WERI-Rb-1 (cell line): ENCODE measurements at regions not wholly inside any gene's neighbourhood (a gene's known extent, or its start where the extent isn't known, plus 50 kb on each side); places are given as distances from the start of the nearest gene placed in this dataset.

Experiments used
- DNase-seq: peaks from one replicate; pipeline ENCODE4 v3.0.0-alpha.2; 2020
- H3K27ac ChIP-seq: fragments of 250-450 bp; sonication (Bioruptor Pico); 2 replicates; pipeline ENCODE4 v1.5.1; 2020; ENCODE audit warnings: mild to moderate bottlenecking, moderate library complexity
- H3K27me3 ChIP-seq: fragments of 250-450 bp; sonication (Bioruptor Pico); 2 replicates; pipeline ENCODE4 v1.5.1; 2021; ENCODE audit warnings: mild to moderate bottlenecking, low read depth, moderate library complexity; ENCODE audit not compliant: insufficient read depth, severe bottlenecking
- H3K36me3 ChIP-seq: fragments of 250-450 bp; sonication (Bioruptor Pico); 2 replicates; pipeline ENCODE4 v1.5.1; 2020; ENCODE audit warnings: mild to moderate bottlenecking, moderate library complexity
- H3K4me3 ChIP-seq: 2 replicates; pipeline ENCODE4 v1.5.1; 2011; ENCODE audit warnings: low read depth, mild to moderate bottlenecking, control low read depth, low read length
- H3K9me3 ChIP-seq: fragments of 250-450 bp; sonication (Bioruptor Pico); 2 replicates; pipeline ENCODE4 v1.5.1; 2021; ENCODE audit warnings: mild to moderate bottlenecking, moderate library complexity; ENCODE audit not compliant: severe bottlenecking
- TF ChIP-seq, protein P1 (sequence below): IDR thresholded peaks from 2 replicates; pipeline ENCODE4 v1.5.1; 2011; ENCODE audit warnings: low read depth, mild to moderate bottlenecking, control low read depth, inconsistent platforms, low read length

DNA sequence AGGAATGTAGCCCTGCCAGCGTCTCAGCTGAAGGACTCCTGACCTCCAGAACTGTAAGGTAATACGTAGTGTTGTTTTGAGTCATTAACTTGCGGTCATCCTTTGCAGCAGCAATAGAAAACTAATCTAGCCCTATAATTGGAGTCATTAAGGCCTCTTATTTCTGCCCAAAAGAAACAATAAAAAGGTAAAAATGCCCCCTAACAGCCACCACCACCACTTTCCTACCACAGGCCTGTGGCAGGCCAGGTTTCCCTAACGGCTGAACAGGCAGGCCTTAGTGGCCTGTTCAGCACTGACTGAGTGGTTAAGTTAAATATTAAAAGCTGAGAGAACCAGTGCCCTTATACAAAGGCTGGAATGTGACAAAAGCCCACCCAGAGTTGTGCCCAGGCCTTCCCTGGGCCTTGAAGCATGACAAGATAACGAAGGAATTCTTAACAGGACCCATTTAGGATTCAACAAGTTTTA, 286.5 kb upstream of the ERCC4 start:
- Histone ChIP-seq H3K27me3 (peaks cover 22% of the 10 kb centered on the region), H3K27ac (no peak overlapping the region), H3K4me3 (no peak overlapping the region), H3K9me3 (no peaks in the 10 kb centered on the region), H3K36me3 (no peaks in the 10 kb centered on the region)
- TF ChIP-seq, protein P1, sequence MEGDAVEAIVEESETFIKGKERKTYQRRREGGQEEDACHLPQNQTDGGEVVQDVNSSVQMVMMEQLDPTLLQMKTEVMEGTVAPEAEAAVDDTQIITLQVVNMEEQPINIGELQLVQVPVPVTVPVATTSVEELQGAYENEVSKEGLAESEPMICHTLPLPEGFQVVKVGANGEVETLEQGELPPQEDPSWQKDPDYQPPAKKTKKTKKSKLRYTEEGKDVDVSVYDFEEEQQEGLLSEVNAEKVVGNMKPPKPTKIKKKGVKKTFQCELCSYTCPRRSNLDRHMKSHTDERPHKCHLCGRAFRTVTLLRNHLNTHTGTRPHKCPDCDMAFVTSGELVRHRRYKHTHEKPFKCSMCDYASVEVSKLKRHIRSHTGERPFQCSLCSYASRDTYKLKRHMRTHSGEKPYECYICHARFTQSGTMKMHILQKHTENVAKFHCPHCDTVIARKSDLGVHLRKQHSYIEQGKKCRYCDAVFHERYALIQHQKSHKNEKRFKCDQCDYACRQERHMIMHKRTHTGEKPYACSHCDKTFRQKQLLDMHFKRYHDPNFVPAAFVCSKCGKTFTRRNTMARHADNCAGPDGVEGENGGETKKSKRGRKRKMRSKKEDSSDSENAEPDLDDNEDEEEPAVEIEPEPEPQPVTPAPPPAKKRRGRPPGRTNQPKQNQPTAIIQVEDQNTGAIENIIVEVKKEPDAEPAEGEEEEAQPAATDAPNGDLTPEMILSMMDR, result no peak
- no peak for DNase-seq

- DNase-seq, result no peak
- Histone ChIP-seq H3K27ac (no peak overlapping the region), H3K4me3 (no peak overlapping the region), H3K27me3 (peaks cover 20% of the 10 kb centered on the region), H3K36me3 (no peaks in the 10 kb centered on the region), H3K9me3 (no peaks in the 10 kb centered on the region)
- TF ChIP-seq, protein P1, result no peak
These were observed 285.7 kb upstream of the ERCC4 start for GRCh38 chr16:13634253-13634652.

DNA sequence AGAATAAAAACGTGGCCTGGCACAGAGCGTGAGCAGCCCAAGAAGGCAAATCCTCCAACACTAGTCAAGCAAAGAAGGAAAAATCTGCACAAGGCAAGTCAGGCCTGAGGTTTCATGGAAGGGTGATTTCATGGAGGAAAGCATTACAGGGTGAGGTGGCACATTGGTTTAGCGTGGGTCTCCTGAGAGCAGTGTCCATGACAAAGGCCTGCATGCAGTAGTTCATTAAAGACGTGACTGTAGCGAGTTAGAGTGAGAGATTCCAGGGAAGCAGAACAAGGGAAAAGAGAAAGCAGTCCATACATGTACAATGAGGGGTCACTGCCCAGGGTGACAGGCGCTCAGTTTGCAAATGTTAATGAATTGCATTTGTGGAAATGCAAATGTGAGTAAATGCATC, 285.0 kb upstream of the ERCC4 start:
- DNase-seq, result no peak

DNA sequence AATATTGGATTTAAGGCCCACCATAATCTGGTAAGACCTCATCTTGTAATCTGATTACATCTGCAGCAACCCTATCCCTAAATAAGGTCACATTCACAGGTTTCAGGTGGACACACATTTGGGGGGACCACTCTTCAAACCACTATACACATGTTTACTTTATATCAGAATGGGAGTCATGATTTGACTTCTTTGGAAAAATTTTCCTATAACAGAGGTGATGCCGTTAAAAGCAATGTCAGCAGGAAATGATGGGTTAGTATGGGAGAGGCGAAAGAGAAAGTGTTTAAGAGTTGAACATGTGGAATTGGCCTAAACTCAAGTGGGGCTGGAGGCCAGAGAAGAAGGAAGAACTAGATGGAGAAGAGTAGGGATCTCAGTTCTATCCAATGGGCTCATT, 281.7 kb upstream of the ERCC4 start:
- Histone ChIP-seq H3K27me3 (peaks cover 20% of the 10 kb centered on the region), H3K9me3 (no peaks in the 10 kb centered on the region), H3K27ac (no peak overlapping the region), H3K36me3 (no peaks in the 10 kb centered on the region), H3K4me3 (no peak overlapping the region)
- TF ChIP-seq, protein P1, result no peak
- no peak for DNase-seq

More for the DNA sequence above, 285.0 kb upstream of the ERCC4 start:
- Histone ChIP-seq H3K9me3 (no peaks in the 10 kb centered on the region), H3K27ac (no peak overlapping the region), H3K36me3 (no peaks in the 10 kb centered on the region), H3K27me3 (peaks cover 19% of the 10 kb centered on the region), H3K4me3 (no peak overlapping the region)
- TF ChIP-seq, protein P1, result no peak

- no peak overlapping the region for H3K27ac ChIP-seq
- TF ChIP-seq, protein P1, result no peak
These were observed 276.5 kb upstream of the ERCC4 start for GRCh38 chr16:13643412-13643811.

DNA sequence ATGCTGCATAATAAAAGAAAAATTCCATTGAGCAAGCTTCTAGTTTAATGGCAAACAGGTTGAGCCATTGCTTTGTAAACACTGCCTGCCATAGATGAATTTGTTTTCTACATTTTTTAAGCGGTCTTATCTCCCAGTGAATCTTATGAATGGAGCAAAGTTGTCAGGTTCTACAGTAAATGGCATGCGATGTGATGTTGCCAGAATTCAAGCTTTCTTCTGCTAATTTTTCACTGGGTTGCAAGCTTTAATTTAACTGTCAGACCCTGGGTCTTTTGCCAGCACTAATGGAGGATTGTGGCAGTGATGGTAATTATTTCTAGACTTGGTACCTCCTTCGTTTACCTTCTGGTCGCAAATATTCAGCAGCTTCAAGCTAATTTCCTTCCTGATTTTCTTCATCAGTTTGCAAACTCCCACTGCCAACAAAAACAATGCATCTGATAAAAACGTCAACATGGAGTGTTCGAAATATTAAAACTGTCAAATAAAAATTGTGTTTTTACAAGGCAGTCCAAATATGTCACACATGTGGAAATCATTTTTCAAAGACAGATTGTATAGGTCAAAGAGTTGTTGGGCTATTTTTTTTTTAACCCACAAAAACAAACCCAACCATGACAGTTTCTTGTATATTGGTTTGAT, 274.2 kb upstream of the ERCC4 start:
- DNase-seq, result no peak
- TF ChIP-seq, protein P1, result no peak
- Histone ChIP-seq H3K27me3 (peaks cover 40% of the 10 kb centered on the region), H3K27ac (no peak overlapping the region), H3K9me3 (no peaks in the 10 kb centered on the region), H3K36me3 (no peaks in the 10 kb centered on the region), H3K4me3 (no peak overlapping the region)

More at GRCh38 chr16:13643412-13643811, 276.5 kb upstream of the ERCC4 start:
- H3K9me3 ChIP-seq, result no peaks in the 10 kb centered on the region
- H3K36me3 ChIP-seq, result no peaks in the 10 kb centered on the region
- H3K27me3 ChIP-seq, result peaks cover 33% of the 10 kb centered on the region
- no peak overlapping the region for H3K4me3 ChIP-seq
- no peak for DNase-seq
